Upper lobe of left lung (tissue), 6 donors: ENCODE measurements at regions not wholly inside any gene's neighbourhood (a gene's known extent, or its start where the extent isn't known, plus 50 kb on each side); places are given as distances from the start of the nearest gene placed in this dataset.

Experiments used
- ATAC-seq, 2 donors: fragments of 200-7000 bp; cut with Tn5 transposase; one replicate each; pipeline ENCODE4 v1.9.1; 2022; ENCODE audit warnings: mild to moderate bottlenecking in 2 of 2, moderate library complexity in 2 of 2; ENCODE audit not compliant: low FRiP score in 2 of 2
- DNase-seq, 2 donors: peaks; one replicate each; pipeline ENCODE4 v3.0.0-alpha.2; 2019 to 2020
- H3K27ac ChIP-seq, 4 donors: fragments of 200-600 bp; sonication (generic); one replicate each; pipeline ENCODE4 v1.5.1; 2016 to 2019
- H3K27me3 ChIP-seq, 4 donors: fragments of 200-600 bp; sonication (generic); one replicate each; pipeline ENCODE4 v1.5.1; 2017 to 2019
- H3K36me3 ChIP-seq, 4 donors: fragments of 200-600 bp; sonication (generic); one replicate each; pipeline ENCODE4 v1.5.1; 2016 to 2019
- H3K4me1 ChIP-seq, 4 donors: fragments of 200-600 bp; sonication (generic); one replicate each; pipeline ENCODE4 v1.5.1; 2018 to 2019
- H3K4me3 ChIP-seq, 4 donors: fragments of 200-600 bp; sonication (generic); one replicate each; pipeline ENCODE4 v1.5.1; 2017 to 2019; ENCODE audit warnings: mild to moderate bottlenecking in 2 of 4, moderate library complexity in 1 of 4
- H3K9me3 ChIP-seq, 4 donors: fragments of 200-600 bp; sonication (generic); one replicate each; pipeline ENCODE4 v1.5.1; 2018 to 2019
- CTCF ChIP-seq, 6 experiments: fragments of 450-650 bp in 4 of 6; fragments of 200-600 bp in 2 of 6; sonication (generic) in 2 of 6; IDR thresholded peaks; one replicate each; pipeline ENCODE4 v1.5.1; 2016 to 2019; ENCODE audit warnings: antibody characterized with exemption in 6 of 6
- EP300 ChIP-seq, 4 donors: sonication (generic); formaldehyde crosslinking; IDR thresholded peaks; one replicate each; pipeline ENCODE4 v1.5.1; 2017; ENCODE audit warnings: antibody characterized with exemption in 4 of 4, control low read depth in 2 of 4
- POLR2A ChIP-seq, 4 donors: fragments of 450-650 bp; IDR thresholded peaks; one replicate each; pipeline ENCODE4 v1.5.1; 2016 to 2017; ENCODE audit warnings: antibody characterized with exemption in 4 of 4, mild to moderate bottlenecking in 2 of 4
- POLR2AphosphoS5 ChIP-seq, 2 donors: sonication (generic); formaldehyde crosslinking; IDR thresholded peaks; one replicate each; pipeline ENCODE4 v1.5.1; 2017; ENCODE audit warnings: antibody characterized with exemption in 2 of 2
- WGBS, 2 donors: methylation state at CpG; one replicate each; pipeline ENCODE4 v1.1.5; 2017 to 2018; 5-methylcytosine and 5-hydroxymethylcytosine counted together
- donor health status: DM: no; HTN: no; CAD: no; lungs with moderate emphysema.
- donor health status: DM: no; HTN: yes; CAD: no; lungs with severe emphysema.

GRCh38 chr15:81894061-81894460, 151.8 kb downstream of the MEX3B start:
- Histone ChIP-seq H3K36me3 (no peaks in the 10 kb centered on the region), H3K9me3 (no peaks in the 10 kb centered on the region), H3K27ac (no peak overlapping the region), H3K4me3 (no peak overlapping the region), H3K27me3 (no peaks in the 10 kb centered on the region), H3K4me1 (no peaks in the 10 kb centered on the region)
- ATAC-seq (no peak), DNase-seq (no peak)
- TF ChIP-seq EP300 (IDR thresholded peaks at IDR 0.05) (no peak), CTCF (IDR thresholded peaks at IDR 0.05) (no peak), POLR2AphosphoS5 (IDR thresholded peaks at IDR 0.05) (no peak), POLR2A (IDR thresholded peaks at IDR 0.05) (no peak)
- 83 to 85% methylated on average over 3 of the region's 3 CpGs for WGBS, 2 donors

GRCh38 chr15:81893182-81893835, 152.5 kb downstream of the MEX3B start:
- 55 to 61% methylated on average over 4 of the region's 4 CpGs for WGBS, 2 donors
- DNase-seq = no peak
- Histone ChIP-seq H3K27ac (no peak overlapping the region), H3K27me3 (no peaks in the 10 kb centered on the region), H3K4me3 (no peak overlapping the region), H3K36me3 (no peaks in the 10 kb centered on the region), H3K4me1 (peaks cover 0 to 6% (median 0%) of the 10 kb centered on the region in 4 donors), H3K9me3 (no peaks in the 10 kb centered on the region)
- TF ChIP-seq POLR2AphosphoS5 (IDR thresholded peaks at IDR 0.05) = no peak
- TF ChIP-seq POLR2A (IDR thresholded peaks at IDR 0.05) = no peak
- no peak for TF ChIP-seq EP300 (IDR thresholded peaks at IDR 0.05)
- no peak for ATAC-seq

GRCh38 chr15:81890496-81890895, 155.3 kb downstream of the MEX3B start:
- H3K4me1 ChIP-seq = peaks cover 0 to 7% (median 0%) of the 10 kb centered on the region in 4 donors
- H3K27me3 ChIP-seq = no peaks in the 10 kb centered on the region
- 89 to 94% methylated on average over 1 of the region's 1 CpG for WGBS, 2 donors
- H3K9me3 ChIP-seq = no peaks in the 10 kb centered on the region
- no peak overlapping the region for H3K27ac ChIP-seq
- TF ChIP-seq CTCF (IDR thresholded peaks at IDR 0.05) = no peak
- TF ChIP-seq EP300 (IDR thresholded peaks at IDR 0.05) = no peak
- no peak for TF ChIP-seq POLR2A (IDR thresholded peaks at IDR 0.05)
- TF ChIP-seq POLR2AphosphoS5 (IDR thresholded peaks at IDR 0.05) = no peak
- no peak for ATAC-seq
- H3K36me3 ChIP-seq = no peaks in the 10 kb centered on the region
- H3K4me3 ChIP-seq = no peak overlapping the region
- no peak for DNase-seq

GRCh38 chr15:81889485-81889881, 156.3 kb downstream of the MEX3B start:
- no peak overlapping the region for H3K27ac ChIP-seq
- H3K9me3 ChIP-seq = no peaks in the 10 kb centered on the region
- WGBS, 2 donors = 79 to 80% methylated on average over 2 of the region's 2 CpGs
- no peak for DNase-seq
- H3K4me3 ChIP-seq = no peak overlapping the region
- no peaks in the 10 kb centered on the region for H3K36me3 ChIP-seq
- TF ChIP-seq POLR2AphosphoS5 (IDR thresholded peaks at IDR 0.05) (no peak), POLR2A (IDR thresholded peaks at IDR 0.05) (no peak)
- no peak for ATAC-seq
- H3K4me1 ChIP-seq = peaks cover 0 to 7% (median 0%) of the 10 kb centered on the region in 4 donors
- H3K27me3 ChIP-seq = no peaks in the 10 kb centered on the region

- Histone ChIP-seq H3K4me3 (no peak overlapping the region), H3K36me3 (no peaks in the 10 kb centered on the region), H3K27me3 (no peaks in the 10 kb centered on the region), H3K27ac (no peak overlapping the region), H3K4me1 (peaks cover 0 to 7% (median 0%) of the 10 kb centered on the region in 4 donors), H3K9me3 (no peaks in the 10 kb centered on the region)
- no peak for TF ChIP-seq CTCF (IDR thresholded peaks at IDR 0.05)
- TF ChIP-seq EP300 (IDR thresholded peaks at IDR 0.05) = no peak
- no peak for TF ChIP-seq POLR2A (IDR thresholded peaks at IDR 0.05)
- WGBS, 2 donors = 60 to 61% methylated on average over 10 of the region's 10 CpGs
- no peak for ATAC-seq
- no peak for DNase-seq
Observed at GRCh38 chr15:81888748-81889484, 156.9 kb downstream of the MEX3B start.
